GM12878 (cell line): ENCODE measurements at regions not wholly inside any gene's neighbourhood (a gene's known extent, or its start where the extent isn't known, plus 50 kb on each side); places are given as distances from the start of the nearest gene placed in this dataset.

Source experiments
- ATAC-seq: fragments of 200-7000 bp; cut with Tn5 transposase; 3 replicates; pipeline ENCODE4 v1.9.1; 2020; ENCODE audit warnings: mild to moderate bottlenecking, moderate library complexity
- BruUV-seq: library from RNA; stranded (reverse); fragments of 400-500 nt; replicated peaks from 2 replicates; lab custom pipeline; 2021; lab: Mats Ljungman, UMichigan
- CTCF ChIA-PET: fragments of 300-600 bp; sonication (Branson Sonifier 250); formaldehyde crosslinking; extraction: SDS; loops from one replicate; lab custom pipeline; 2021; ENCODE audit warnings: inconsistent platforms; lab: Yijun Ruan, JAX
- POLR2A ChIA-PET: fragments of 350-600 bp; formaldehyde crosslinking; extraction: SDS; loops from one replicate; lab custom pipeline; 2021; ENCODE audit warnings: inconsistent platforms; lab: Charles Lee
- RAD21 ChIA-PET: fragments of 300-600 bp; sonication (Branson Sonifier 250); formaldehyde crosslinking; loops from one replicate; lab custom pipeline; 2023; ENCODE audit warnings: antibody characterized with exemption; ENCODE audit not compliant: unreplicated experiment; lab: Charles Lee
- SMC1A ChIA-PET: fragments of 300-600 bp; sonication (Branson Sonifier 250); formaldehyde crosslinking; loops from one replicate; lab custom pipeline; 2023; ENCODE audit not compliant: unreplicated experiment, uncharacterized antibody; lab: Charles Lee
- DNase-seq: peaks from one replicate; pipeline ENCODE4 v3.0.0-alpha.2; 2011; ENCODE audit warnings: low read depth, low spot score
- FAIRE-seq: peaks from 3 replicates; lab custom pipeline; 2011; peaks lifted over from hg19 to GRCh38; lab: Jason Lieb, UNC
- H2AFZ ChIP-seq: 2 replicates; pipeline ENCODE4 v1.6.0; 2011; ENCODE audit warnings: low read depth, low read length, control low read depth; ENCODE audit not compliant: control insufficient read depth
- H3K27ac ChIP-seq: 2 replicates; pipeline ENCODE4 v1.5.1; 2011; ENCODE audit warnings: control low read depth; ENCODE audit not compliant: control insufficient read depth, insufficient read depth
- H3K27me3 ChIP-seq, 2 experiments: replicated peaks in 1 of 2; 2 replicates each; pipeline versions ENCODE4 v1.6.0 to v1.6.1; 2011; ENCODE audit warnings: low read length in 1 of 2; ENCODE audit not compliant: control insufficient read depth in 2 of 2, insufficient read depth in 2 of 2
- H3K36me3 ChIP-seq, 2 experiments: 2 replicates each; pipeline ENCODE4 v1.5.1; 2011; ENCODE audit warnings: low read length in 1 of 2; ENCODE audit not compliant: control insufficient read depth in 2 of 2, insufficient read depth in 2 of 2
- H3K4me1 ChIP-seq: 2 replicates; pipeline ENCODE4 v1.6.1; 2011; ENCODE audit warnings: mild to moderate bottlenecking, low read length, moderate library complexity, mixed read lengths; ENCODE audit not compliant: control insufficient read depth, insufficient read depth
- H3K4me2 ChIP-seq: 2 replicates; pipeline ENCODE4 v1.6.0; 2011; ENCODE audit warnings: control low read depth; ENCODE audit not compliant: control insufficient read depth, insufficient read depth
- H3K4me3 ChIP-seq: fragments of 200-600 bp; sonication (generic); 2 replicates; pipeline ENCODE4 v1.5.1; 2016
- H3K79me2 ChIP-seq: 2 replicates; pipeline ENCODE4 v1.6.0; 2011; ENCODE audit warnings: low read length; ENCODE audit not compliant: control insufficient read depth, insufficient read depth
- H3K9ac ChIP-seq: 2 replicates; pipeline ENCODE4 v1.8.0; 2011; ENCODE audit warnings: low read length, control low read depth, mixed read lengths; ENCODE audit not compliant: control insufficient read depth, insufficient read depth
- H3K9me3 ChIP-seq: replicated peaks from 3 replicates; pipeline ENCODE4 v1.5.1; 2011; ENCODE audit warnings: mild to moderate bottlenecking, low read length; ENCODE audit not compliant: control insufficient read depth, insufficient read depth
- H4K20me1 ChIP-seq: 2 replicates; pipeline ENCODE4 v1.6.0; 2011; ENCODE audit not compliant: control insufficient read depth, insufficient read depth
- HDGF ChIP-seq: fragments of 450-650 bp; IDR thresholded peaks from 2 replicates; pipeline ENCODE4 v1.6.1; 2016; ENCODE audit warnings: antibody characterized with exemption
- JUND ChIP-seq: IDR thresholded peaks from 2 replicates; pipeline ENCODE4 v1.6.1; 2012; ENCODE audit warnings: low read depth, mild to moderate bottlenecking, low read length, improper control_type of control experiment, moderate library complexity
- RCOR1 ChIP-seq: conservative IDR thresholded peaks from 2 replicates; pipeline ENCODE4 v1.6.1; 2012; ENCODE audit warnings: low read depth, low read length, improper control_type of control experiment
- SMARCA5 ChIP-seq: fragments of 450-650 bp; IDR thresholded peaks from 2 replicates; pipeline ENCODE4 v1.6.1; 2017; ENCODE audit warnings: mild to moderate bottlenecking
- SRF ChIP-seq, 2 experiments: IDR thresholded peaks; 2 replicates each; pipeline ENCODE4 v1.6.1; 2011; ENCODE audit warnings: low read depth in 2 of 2, low read length in 2 of 2, mild to moderate bottlenecking in 1 of 2, moderate library complexity in 1 of 2
- WRNIP1 ChIP-seq: IDR thresholded peaks from 2 replicates; pipeline ENCODE4 v1.6.1; 2011; ENCODE audit warnings: low read depth, low read length, improper control_type of control experiment, borderline replicate concordance
- WGBS: methylation state at CpG from one replicate; pipeline ENCODE4 v1.1.6; 2016; ENCODE audit warnings: low lambda C conversion rate; ENCODE audit not compliant: insufficient replicate concordance, insufficient coverage; ENCODE audit errors: missing lambda C conversion rate; 5-methylcytosine and 5-hydroxymethylcytosine counted together
- in situ Hi-C: fragments of 300-500 bp; cut with MboI; formaldehyde crosslinking; loops from 9 replicates; pipeline ENCODE4 v1.14.3; 2018; ENCODE audit warnings: mixed read lengths
- intact Hi-C: fragments of 100-400 bp; cut with micrococcal nuclease; formaldehyde crosslinking; loops from one replicate; pipeline ENCODE4 v1.14.2; 2022; ENCODE audit not compliant: unreplicated experiment
- TF ChIP-seq, protein P1 (sequence below): fragments of 450-650 bp; IDR thresholded peaks from 2 replicates; pipeline ENCODE4 v1.6.1; 2018; ENCODE audit warnings: borderline replicate concordance, mild to moderate bottlenecking; ENCODE audit not compliant: partially characterized antibody
- TF ChIP-seq, protein P2 (sequence below): IDR thresholded peaks from 2 replicates; pipeline ENCODE4 v1.6.1; 2012; ENCODE audit warnings: low read depth, low read length, improper control_type of control experiment
- TF ChIP-seq, protein P3 (sequence below): IDR thresholded peaks from 2 replicates; pipeline ENCODE4 v1.6.1; 2012; ENCODE audit warnings: low read length, inconsistent platforms
- TF ChIP-seq, protein P4 (sequence below): fragments of 150-350 bp; IDR thresholded peaks from 2 replicates; pipeline ENCODE4 v1.6.1; 2014; ENCODE audit warnings: mild to moderate bottlenecking, low read depth, low read length
- TF ChIP-seq, protein P5 (sequence below): IDR thresholded peaks from 2 replicates; pipeline ENCODE4 v1.6.1; 2012; ENCODE audit warnings: improper control_type of control experiment, low read depth, low read length; ENCODE audit not compliant: insufficient replicate concordance

DNA sequence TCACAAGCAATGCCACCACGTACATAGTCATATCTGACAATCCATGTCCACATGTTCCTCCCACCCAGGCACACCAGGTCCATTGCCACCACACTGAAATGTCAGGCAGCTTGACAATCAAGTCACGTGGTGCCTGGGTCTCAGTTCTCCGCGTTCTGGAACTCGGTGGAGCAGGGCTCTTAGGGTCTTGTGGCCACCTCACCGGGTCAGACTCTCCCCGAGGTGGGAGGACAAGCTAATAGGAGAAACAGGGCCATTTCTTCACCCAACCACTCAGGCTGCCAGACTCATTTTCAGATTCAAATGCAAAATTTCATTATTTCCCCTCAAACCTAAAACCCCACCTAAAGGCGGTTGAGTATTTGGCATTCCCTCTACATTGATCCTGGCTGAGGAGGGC is 200.5 kb upstream of the GAS1 start:
- ChIA-PET CTCF (no interaction called here), SMC1A (no interaction called here), POLR2A (no interaction called here), RAD21 (no interaction called here)
- TF ChIP-seq SRF (IDR thresholded peaks at IDR 0.05; ENCODE audit: low read depth in 2 of 2, low read length in 2 of 2) (no peak), WRNIP1 (no peak), SMARCA5 (no peak), JUND (no peak), HDGF (no peak), RCOR1 (no peak)
- TF ChIP-seq, protein P1, sequence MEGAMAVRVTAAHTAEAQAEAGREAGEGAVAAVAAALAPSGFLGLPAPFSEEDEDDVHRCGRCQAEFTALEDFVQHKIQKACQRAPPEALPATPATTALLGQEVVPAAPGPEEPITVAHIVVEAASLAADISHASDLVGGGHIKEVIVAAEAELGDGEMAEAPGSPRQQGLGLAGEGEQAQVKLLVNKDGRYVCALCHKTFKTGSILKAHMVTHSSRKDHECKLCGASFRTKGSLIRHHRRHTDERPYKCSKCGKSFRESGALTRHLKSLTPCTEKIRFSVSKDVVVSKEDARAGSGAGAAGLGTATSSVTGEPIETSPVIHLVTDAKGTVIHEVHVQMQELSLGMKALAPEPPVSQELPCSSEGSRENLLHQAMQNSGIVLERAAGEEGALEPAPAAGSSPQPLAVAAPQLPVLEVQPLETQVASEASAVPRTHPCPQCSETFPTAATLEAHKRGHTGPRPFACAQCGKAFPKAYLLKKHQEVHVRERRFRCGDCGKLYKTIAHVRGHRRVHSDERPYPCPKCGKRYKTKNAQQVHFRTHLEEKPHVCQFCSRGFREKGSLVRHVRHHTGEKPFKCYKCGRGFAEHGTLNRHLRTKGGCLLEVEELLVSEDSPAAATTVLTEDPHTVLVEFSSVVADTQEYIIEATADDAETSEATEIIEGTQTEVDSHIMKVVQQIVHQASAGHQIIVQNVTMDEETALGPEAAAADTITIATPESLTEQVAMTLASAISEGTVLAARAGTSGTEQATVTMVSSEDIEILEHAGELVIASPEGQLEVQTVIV: no peak
- TF ChIP-seq, protein P2, sequence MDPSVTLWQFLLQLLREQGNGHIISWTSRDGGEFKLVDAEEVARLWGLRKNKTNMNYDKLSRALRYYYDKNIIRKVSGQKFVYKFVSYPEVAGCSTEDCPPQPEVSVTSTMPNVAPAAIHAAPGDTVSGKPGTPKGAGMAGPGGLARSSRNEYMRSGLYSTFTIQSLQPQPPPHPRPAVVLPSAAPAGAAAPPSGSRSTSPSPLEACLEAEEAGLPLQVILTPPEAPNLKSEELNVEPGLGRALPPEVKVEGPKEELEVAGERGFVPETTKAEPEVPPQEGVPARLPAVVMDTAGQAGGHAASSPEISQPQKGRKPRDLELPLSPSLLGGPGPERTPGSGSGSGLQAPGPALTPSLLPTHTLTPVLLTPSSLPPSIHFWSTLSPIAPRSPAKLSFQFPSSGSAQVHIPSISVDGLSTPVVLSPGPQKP: no peak
- TF ChIP-seq, protein P3, sequence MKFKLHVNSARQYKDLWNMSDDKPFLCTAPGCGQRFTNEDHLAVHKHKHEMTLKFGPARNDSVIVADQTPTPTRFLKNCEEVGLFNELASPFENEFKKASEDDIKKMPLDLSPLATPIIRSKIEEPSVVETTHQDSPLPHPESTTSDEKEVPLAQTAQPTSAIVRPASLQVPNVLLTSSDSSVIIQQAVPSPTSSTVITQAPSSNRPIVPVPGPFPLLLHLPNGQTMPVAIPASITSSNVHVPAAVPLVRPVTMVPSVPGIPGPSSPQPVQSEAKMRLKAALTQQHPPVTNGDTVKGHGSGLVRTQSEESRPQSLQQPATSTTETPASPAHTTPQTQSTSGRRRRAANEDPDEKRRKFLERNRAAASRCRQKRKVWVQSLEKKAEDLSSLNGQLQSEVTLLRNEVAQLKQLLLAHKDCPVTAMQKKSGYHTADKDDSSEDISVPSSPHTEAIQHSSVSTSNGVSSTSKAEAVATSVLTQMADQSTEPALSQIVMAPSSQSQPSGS: no peak
- TF ChIP-seq, protein P4, sequence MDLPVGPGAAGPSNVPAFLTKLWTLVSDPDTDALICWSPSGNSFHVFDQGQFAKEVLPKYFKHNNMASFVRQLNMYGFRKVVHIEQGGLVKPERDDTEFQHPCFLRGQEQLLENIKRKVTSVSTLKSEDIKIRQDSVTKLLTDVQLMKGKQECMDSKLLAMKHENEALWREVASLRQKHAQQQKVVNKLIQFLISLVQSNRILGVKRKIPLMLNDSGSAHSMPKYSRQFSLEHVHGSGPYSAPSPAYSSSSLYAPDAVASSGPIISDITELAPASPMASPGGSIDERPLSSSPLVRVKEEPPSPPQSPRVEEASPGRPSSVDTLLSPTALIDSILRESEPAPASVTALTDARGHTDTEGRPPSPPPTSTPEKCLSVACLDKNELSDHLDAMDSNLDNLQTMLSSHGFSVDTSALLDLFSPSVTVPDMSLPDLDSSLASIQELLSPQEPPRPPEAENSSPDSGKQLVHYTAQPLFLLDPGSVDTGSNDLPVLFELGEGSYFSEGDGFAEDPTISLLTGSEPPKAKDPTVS: no peak
- TF ChIP-seq, protein P5, sequence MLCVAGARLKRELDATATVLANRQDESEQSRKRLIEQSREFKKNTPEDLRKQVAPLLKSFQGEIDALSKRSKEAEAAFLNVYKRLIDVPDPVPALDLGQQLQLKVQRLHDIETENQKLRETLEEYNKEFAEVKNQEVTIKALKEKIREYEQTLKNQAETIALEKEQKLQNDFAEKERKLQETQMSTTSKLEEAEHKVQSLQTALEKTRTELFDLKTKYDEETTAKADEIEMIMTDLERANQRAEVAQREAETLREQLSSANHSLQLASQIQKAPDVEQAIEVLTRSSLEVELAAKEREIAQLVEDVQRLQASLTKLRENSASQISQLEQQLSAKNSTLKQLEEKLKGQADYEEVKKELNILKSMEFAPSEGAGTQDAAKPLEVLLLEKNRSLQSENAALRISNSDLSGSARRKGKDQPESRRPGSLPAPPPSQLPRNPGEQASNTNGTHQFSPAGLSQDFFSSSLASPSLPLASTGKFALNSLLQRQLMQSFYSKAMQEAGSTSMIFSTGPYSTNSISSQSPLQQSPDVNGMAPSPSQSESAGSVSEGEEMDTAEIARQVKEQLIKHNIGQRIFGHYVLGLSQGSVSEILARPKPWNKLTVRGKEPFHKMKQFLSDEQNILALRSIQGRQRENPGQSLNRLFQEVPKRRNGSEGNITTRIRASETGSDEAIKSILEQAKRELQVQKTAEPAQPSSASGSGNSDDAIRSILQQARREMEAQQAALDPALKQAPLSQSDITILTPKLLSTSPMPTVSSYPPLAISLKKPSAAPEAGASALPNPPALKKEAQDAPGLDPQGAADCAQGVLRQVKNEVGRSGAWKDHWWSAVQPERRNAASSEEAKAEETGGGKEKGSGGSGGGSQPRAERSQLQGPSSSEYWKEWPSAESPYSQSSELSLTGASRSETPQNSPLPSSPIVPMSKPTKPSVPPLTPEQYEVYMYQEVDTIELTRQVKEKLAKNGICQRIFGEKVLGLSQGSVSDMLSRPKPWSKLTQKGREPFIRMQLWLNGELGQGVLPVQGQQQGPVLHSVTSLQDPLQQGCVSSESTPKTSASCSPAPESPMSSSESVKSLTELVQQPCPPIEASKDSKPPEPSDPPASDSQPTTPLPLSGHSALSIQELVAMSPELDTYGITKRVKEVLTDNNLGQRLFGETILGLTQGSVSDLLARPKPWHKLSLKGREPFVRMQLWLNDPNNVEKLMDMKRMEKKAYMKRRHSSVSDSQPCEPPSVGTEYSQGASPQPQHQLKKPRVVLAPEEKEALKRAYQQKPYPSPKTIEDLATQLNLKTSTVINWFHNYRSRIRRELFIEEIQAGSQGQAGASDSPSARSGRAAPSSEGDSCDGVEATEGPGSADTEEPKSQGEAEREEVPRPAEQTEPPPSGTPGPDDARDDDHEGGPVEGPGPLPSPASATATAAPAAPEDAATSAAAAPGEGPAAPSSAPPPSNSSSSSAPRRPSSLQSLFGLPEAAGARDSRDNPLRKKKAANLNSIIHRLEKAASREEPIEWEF: no peak
- DNase-seq: no peak
- H3K36me3 ChIP-seq: no peaks in the 10 kb centered on the region
- no peaks in the 10 kb centered on the region for H3K9me3 ChIP-seq
- 40% methylated on average over 8 of the region's 8 CpGs for WGBS
- H3K4me1 ChIP-seq: no peaks in the 10 kb centered on the region
- BruUV-seq: no TSS peak
- in situ Hi-C loops: no loop called here
- FAIRE-seq: no peak
- intact Hi-C loops: no loop called here
- H4K20me1 ChIP-seq: no peaks in the 10 kb centered on the region
- no peak overlapping the region for H3K9ac ChIP-seq
- H3K27me3 ChIP-seq: peaks cover 1 to 8% of the 10 kb centered on the region in 2 experiments; a peak in 3 of 4 replicates
- H3K4me2 ChIP-seq: no peak overlapping the region
- H2AFZ ChIP-seq: no peak overlapping the region
- no peaks in the 10 kb centered on the region for H3K79me2 ChIP-seq
- H3K27ac ChIP-seq: no peak overlapping the region
- no peak for ATAC-seq
- H3K4me3 ChIP-seq: no peak overlapping the region
